ENCODE measurements at regions not wholly inside any gene's neighbourhood (a gene's known extent, or its start where the extent isn't known, plus 50 kb on each side); places are given as distances from the start of the nearest gene placed in this dataset.

- TF ChIP-seq CTCF (IDR thresholded peaks at IDR 0.05; ENCODE audit: poor library complexity) (no peak), EZH2phosphoT487 (IDR thresholded peaks at IDR 0.05; ENCODE audit: low read depth, severe bottlenecking, unreplicated experiment) (no peak)
These were observed 137.1 kb downstream of the CSNK2A3 start for GRCh38 chr11:11215944-11216343.

Measured in hepatocyte (in vitro differentiated cells).